K562 (cell line): ENCODE measurements at regions not wholly inside any gene's neighbourhood (a gene's known extent, or its start where the extent isn't known, plus 50 kb on each side); places are given as distances from the start of the nearest gene placed in this dataset.

Experiments used
- ATAC-seq: fragments of 200-7000 bp; cut with Tn5 transposase; 3 replicates; pipeline ENCODE4 v1.9.1; 2020; ENCODE audit warnings: moderate library complexity
- BruUV-seq: library from RNA; stranded (reverse); fragments of 400-500 nt; replicated peaks from 2 replicates; lab custom pipeline; 2021; lab: Mats Ljungman, UMichigan
- CTCF ChIA-PET: fragments of 300-600 bp; formaldehyde crosslinking; extraction: SDS; loops from one replicate; lab custom pipeline; 2021; ENCODE audit warnings: low intra/inter-chr PET ratio; lab: Yijun Ruan, JAX
- POLR2A ChIA-PET: fragments of 300-600, 350-650 bp; sonication (Branson Sonifier 250); formaldehyde crosslinking; extraction: SDS; loops from one replicate; lab custom pipeline; 2021; ENCODE audit warnings: antibody characterized with exemption, inconsistent platforms; lab: Yijun Ruan, JAX
- DNase-seq, 4 experiments: peaks; one replicate each; pipeline versions ENCODE4 v3.0.0 to v3.0.0-alpha.2; 2011 to 2018; ENCODE audit warnings: low spot score in 3 of 4, mixed read lengths in 3 of 4; ENCODE audit errors: extremely low read depth in 1 of 4
- FAIRE-seq: peaks from 2 replicates; lab custom pipeline; 2011; peaks lifted over from hg19 to GRCh38; lab: Jason Lieb, UNC
- H2AFZ ChIP-seq: 2 replicates; pipeline ENCODE4 v1.6.0; 2011; ENCODE audit warnings: low read depth, low read length, control low read depth, inconsistent platforms
- H3K27ac ChIP-seq: fragments of 200-600 bp; 3 replicates; pipeline ENCODE4 v1.8.0; 2011; ENCODE audit warnings: low read depth, mild to moderate bottlenecking, control low read depth, inconsistent platforms, low read length, moderate library complexity, mixed read lengths; ENCODE audit errors: extremely low read depth
- H3K27me3 ChIP-seq, 2 experiments: fragments of 300-600 bp in 1 of 2; 2 replicates in 1 of 2; 3 replicates in 1 of 2; pipeline versions ENCODE4 v1.6.0 to v1.8.0; 2011; ENCODE audit warnings: inconsistent platforms in 2 of 2, low read length in 2 of 2, mild to moderate bottlenecking in 1 of 2, mixed read lengths in 1 of 2, moderate library complexity in 1 of 2; ENCODE audit not compliant: control insufficient read depth in 2 of 2, insufficient read depth in 2 of 2
- H3K36me3 ChIP-seq: fragments of 300-600 bp; 3 replicates; pipeline ENCODE4 v1.8.0; 2011; ENCODE audit warnings: mild to moderate bottlenecking, low read length, inconsistent platforms; ENCODE audit not compliant: control insufficient read depth, insufficient read depth
- H3K4me1 ChIP-seq, 2 experiments: fragments of 200-600 bp in 1 of 2; replicated peaks in 1 of 2; 2 replicates in 1 of 2; 3 replicates in 1 of 2; pipeline versions ENCODE4 v1.5.1 to v1.8.0; 2011; ENCODE audit warnings: inconsistent platforms in 2 of 2, low read length in 2 of 2, mild to moderate bottlenecking in 1 of 2, mixed read lengths in 1 of 2, moderate library complexity in 1 of 2; ENCODE audit not compliant: control insufficient read depth in 2 of 2, insufficient read depth in 2 of 2
- H3K4me2 ChIP-seq: 2 replicates; pipeline ENCODE4 v1.6.1; 2011; ENCODE audit warnings: low read length, control low read depth, inconsistent platforms, mixed read lengths; ENCODE audit not compliant: insufficient read depth
- H3K4me3 ChIP-seq: fragments of 200-600 bp; sonication (generic), shearing (Covaris generic); 2 replicates; pipeline ENCODE4 v1.5.1; 2016; ENCODE audit warnings: control low read depth, inconsistent platforms
- H3K79me2 ChIP-seq: fragments of 200-600 bp; 3 replicates; pipeline ENCODE4 v1.8.0; 2011; ENCODE audit warnings: low read length, inconsistent platforms; ENCODE audit not compliant: control insufficient read depth, insufficient read depth
- H3K9ac ChIP-seq, 2 experiments: 2 replicates each; pipeline versions ENCODE4 v1.6.0 to v1.6.1; 2011; ENCODE audit warnings: low read depth in 2 of 2, low read length in 2 of 2, control low read depth in 1 of 2, inconsistent platforms in 1 of 2, mild to moderate bottlenecking in 1 of 2, mixed read lengths in 1 of 2; ENCODE audit not compliant: insufficient read depth in 1 of 2
- H3K9me1 ChIP-seq: one replicate; pipeline ENCODE4 v1.6.0; 2011; ENCODE audit warnings: inconsistent platforms, mild to moderate bottlenecking, low read length, moderate library complexity; ENCODE audit not compliant: control insufficient read depth, insufficient read depth
- H3K9me3 ChIP-seq: replicated peaks from 2 replicates; pipeline ENCODE4 v1.5.1; 2011; ENCODE audit warnings: low read depth, low read length, inconsistent platforms; ENCODE audit not compliant: control insufficient read depth, insufficient read depth
- H4K20me1 ChIP-seq: replicated peaks from 2 replicates; pipeline ENCODE4 v1.6.1; 2011; ENCODE audit warnings: low read length, inconsistent platforms, mixed read lengths; ENCODE audit not compliant: control insufficient read depth, insufficient read depth
- ARHGAP35 ChIP-seq: fragments of 450-650 bp; IDR thresholded peaks from 2 replicates; pipeline ENCODE4 v1.6.1; 2018; ENCODE audit not compliant: partially characterized antibody
- ARNT ChIP-seq, 2 experiments: fragments of 450-650 bp; IDR thresholded peaks; 2 replicates each; pipeline ENCODE4 v1.6.1; 2016; ENCODE audit warnings: mild to moderate bottlenecking in 1 of 2
- CHAMP1 ChIP-seq: fragments of 450-650 bp; IDR thresholded peaks from 2 replicates; pipeline ENCODE4 v1.6.1; 2016; ENCODE audit warnings: mild to moderate bottlenecking
- E2F4 ChIP-seq: sonication (generic); formaldehyde crosslinking; IDR thresholded peaks from 2 replicates; pipeline ENCODE4 v1.8.0; 2022; ENCODE audit warnings: mild to moderate bottlenecking, low read depth, missing genetic modification reagents
- ELF1 ChIP-seq: fragments of 200-800 bp; sonication (Bioruptor generic); IDR thresholded peaks from 2 replicates; pipeline ENCODE4 v1.6.1; 2016; ENCODE audit warnings: missing genetic modification characterization, missing compliant biosample characterization
- HNRNPH1 ChIP-seq: fragments of 200-400 bp; formaldehyde crosslinking; optimal IDR thresholded peaks from 2 replicates; pipeline ENCODE3; 2017; ENCODE audit warnings: low read depth, mild to moderate bottlenecking, low read length, moderate library complexity
- KDM2B ChIP-seq: fragments of 250-450 bp; sonication (Bioruptor Pico); IDR thresholded peaks from 2 replicates; pipeline ENCODE4 v1.8.0; 2021; ENCODE audit warnings: mild to moderate bottlenecking, moderate library complexity
- MAFG ChIP-seq: fragments of 450-650 bp; conservative IDR thresholded peaks from 2 replicates; pipeline ENCODE4 v1.6.1; 2016; ENCODE audit warnings: missing genetic modification characterization, missing compliant biosample characterization
- NCOA2 ChIP-seq, 2 experiments: fragments of 450-650 bp; IDR thresholded peaks; 2 replicates each; pipeline ENCODE4 v1.6.1; 2018; ENCODE audit warnings: mild to moderate bottlenecking in 2 of 2, moderate library complexity in 1 of 2; ENCODE audit not compliant: partially characterized antibody in 2 of 2
- NKRF ChIP-seq: fragments of 450-650 bp; IDR thresholded peaks from 2 replicates; pipeline ENCODE4 v1.6.1; 2016; ENCODE audit warnings: borderline replicate concordance
- PURB ChIP-seq: sonication (generic); formaldehyde crosslinking; IDR thresholded peaks from 2 replicates; pipeline ENCODE4 v1.9.0; 2021; ENCODE audit warnings: low read depth, mild to moderate bottlenecking, missing genetic modification reagents
- THAP12 ChIP-seq: fragments of 250-450 bp; sonication (Bioruptor Pico); IDR thresholded peaks from 2 replicates; pipeline ENCODE4 v1.9.0; 2021; ENCODE audit warnings: mild to moderate bottlenecking, inconsistent platforms
- ZNF184 ChIP-seq: sonication (generic); formaldehyde crosslinking; IDR thresholded peaks from 2 replicates; pipeline ENCODE4 v1.5.0; 2020; ENCODE audit warnings: missing genetic modification reagents
- ZNF668 ChIP-seq: fragments of 250-450 bp; sonication (Bioruptor Pico); IDR thresholded peaks from 2 replicates; pipeline ENCODE4 v1.8.0; 2022; ENCODE audit warnings: mild to moderate bottlenecking, inconsistent platforms
- WGBS: fragments of 100-300 bp; shearing (Covaris generic); methylation state at CpG from one replicate; pipeline ENCODE4 v1.1.6; 2016; ENCODE audit warnings: low coverage, mixed read lengths; ENCODE audit not compliant: insufficient coverage; ENCODE audit errors: missing lambda C conversion rate; 5-methylcytosine and 5-hydroxymethylcytosine counted together
- in situ Hi-C: fragments of 300-500 bp; cut with MboI; formaldehyde crosslinking; loops from 4 replicates; pipeline ENCODE4 v1.15.0; 2018; ENCODE audit warnings: inconsistent platforms, mixed read lengths
- intact Hi-C: fragments of 100-400 bp; cut with micrococcal nuclease; formaldehyde crosslinking; loops from 2 replicates; pipeline ENCODE4 v1.14.2; 2022

GRCh38 chr6:93176070-93176469 is 243.3 kb downstream of the EPHA7 start:
- DNase-seq, result no peak
- FAIRE-seq, result no peak
- H3K27ac ChIP-seq, result no peak overlapping the region
- H4K20me1 ChIP-seq, result no peaks in the 10 kb centered on the region
- H3K27me3 ChIP-seq, result no peaks in the 10 kb centered on the region
- no peaks in the 10 kb centered on the region for H3K36me3 ChIP-seq
- CTCF ChIA-PET, result no interaction called here
- H3K4me2 ChIP-seq, result no peak overlapping the region
- no peak for ATAC-seq
- H3K79me2 ChIP-seq, result no peaks in the 10 kb centered on the region
- WGBS, result 0% methylated on average over 1 of the region's 1 CpG
- no peak overlapping the region for H2AFZ ChIP-seq
- POLR2A ChIA-PET, result no interaction called here
- no peak overlapping the region for H3K4me3 ChIP-seq
- H3K9me1 ChIP-seq, result no peaks in the 10 kb centered on the region
- no peaks in the 10 kb centered on the region for H3K4me1 ChIP-seq
- intact Hi-C loops, result no loop called here
- no peak overlapping the region for H3K9ac ChIP-seq
- in situ Hi-C loops, result no loop called here
- no peaks in the 10 kb centered on the region for H3K9me3 ChIP-seq
- no TSS peak for BruUV-seq
- TF ChIP-seq E2F4 (CRISPR knock-in tag) (no peak), NCOA2 (IDR thresholded peaks at IDR 0.05; ENCODE audit: partially characterized antibody in 2 of 2) (no peak), ELF1 (no peak), ARNT (IDR thresholded peaks at IDR 0.05) (no peak), THAP12 (CRISPR knock-in tag) (no peak), MAFG (tag) (no peak), NKRF (no peak), HNRNPH1 (no peak), ARHGAP35 (no peak), CHAMP1 (no peak), PURB (no peak), KDM2B (no peak), ZNF184 (CRISPR knock-in tag) (no peak), ZNF668 (CRISPR knock-in tag) (no peak)
